HG03378 (cell line): ENCODE measurements at regions not wholly inside any gene's neighbourhood (a gene's known extent, or its start where the extent isn't known, plus 50 kb on each side); places are given as distances from the start of the nearest gene placed in this dataset.

ENCODE experiments used
- ATAC-seq: cut with Tn5 transposase; IDR thresholded peaks from one replicate; pipeline ENCODE4 v1.9.1; 2021; ENCODE audit warnings: mild to moderate bottlenecking, moderate library complexity; ENCODE audit not compliant: unreplicated experiment

DNA sequence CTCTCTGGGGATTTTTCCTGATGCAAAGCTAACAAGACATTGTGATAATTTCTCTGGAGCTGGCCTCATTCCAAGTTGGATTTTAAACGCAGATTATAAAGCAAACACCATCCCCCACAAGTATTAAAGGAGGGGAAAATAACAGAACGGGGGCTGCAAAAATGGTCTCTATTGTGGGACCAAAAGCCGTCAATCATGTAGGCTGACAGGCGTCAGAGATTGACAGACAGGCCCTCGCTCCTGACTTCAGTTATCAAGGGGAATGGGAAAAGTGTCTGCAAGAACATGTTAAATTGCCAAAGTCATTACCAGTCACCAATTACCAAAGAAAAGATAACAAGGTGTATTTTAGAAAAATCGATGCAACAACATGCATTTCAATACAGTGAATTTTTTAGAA is 307.4 kb upstream of the POU3F1 start:
- no peak for ATAC-seq

- no peak for ATAC-seq
These were observed 306.3 kb upstream of the POU3F1 start for GRCh38 chr1:38352869-38353268.

GRCh38 chr1:38347446-38348175 is 301.0 kb upstream of the POU3F1 start:
- ATAC-seq = no peak

GRCh38 chr1:38344716-38345115 is 298.1 kb upstream of the POU3F1 start:
- no peak for ATAC-seq

DNA sequence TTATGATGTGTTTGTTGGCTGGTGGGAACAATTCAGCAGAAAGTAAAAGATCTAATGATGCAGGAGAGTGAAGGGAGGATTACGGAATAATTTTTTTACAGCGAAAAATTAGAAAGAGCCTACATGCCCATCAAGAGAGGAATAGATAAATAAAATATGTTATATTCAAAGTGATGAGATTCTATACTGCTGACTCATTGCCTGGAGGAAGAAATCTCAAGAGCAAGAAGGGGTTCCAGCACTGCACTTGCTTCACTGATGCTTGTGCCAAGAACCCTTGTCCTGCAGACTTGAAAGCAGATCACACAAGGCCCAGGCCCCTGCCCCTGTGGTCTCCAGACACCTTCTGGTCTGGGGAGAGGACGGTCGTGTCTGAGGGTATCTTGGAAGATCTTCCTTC is 295.1 kb upstream of the POU3F1 start:
- no peak for ATAC-seq

GRCh38 chr1:38340409-38340808 is 293.8 kb upstream of the POU3F1 start:
- no peak for ATAC-seq

- ATAC-seq = no peak
These were observed 291.1 kb upstream of the POU3F1 start for GRCh38 chr1:38337711-38338110.

DNA sequence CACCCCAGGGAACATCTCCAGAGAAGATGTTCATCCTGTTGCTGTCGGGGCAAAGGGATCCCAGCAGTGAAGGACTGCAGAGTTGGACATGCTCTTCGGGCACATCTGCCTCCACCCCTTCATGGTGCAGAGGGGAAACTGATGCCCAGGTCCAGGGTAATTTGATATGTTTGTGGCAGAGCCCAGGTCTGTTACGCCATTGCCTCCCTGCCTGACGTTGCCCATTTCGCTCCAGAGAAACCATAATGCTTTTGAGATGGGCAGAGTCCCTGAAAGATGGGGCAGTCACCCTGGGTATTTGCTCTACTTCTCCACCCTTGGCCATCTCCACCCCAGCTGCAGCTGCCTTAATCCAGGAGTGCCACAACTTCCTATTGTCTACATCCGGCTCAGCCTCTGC is 290.4 kb upstream of the POU3F1 start:
- ATAC-seq = no peak

- ATAC-seq = no peak
These were observed 289.8 kb upstream of the POU3F1 start for GRCh38 chr1:38336301-38336923.

DNA sequence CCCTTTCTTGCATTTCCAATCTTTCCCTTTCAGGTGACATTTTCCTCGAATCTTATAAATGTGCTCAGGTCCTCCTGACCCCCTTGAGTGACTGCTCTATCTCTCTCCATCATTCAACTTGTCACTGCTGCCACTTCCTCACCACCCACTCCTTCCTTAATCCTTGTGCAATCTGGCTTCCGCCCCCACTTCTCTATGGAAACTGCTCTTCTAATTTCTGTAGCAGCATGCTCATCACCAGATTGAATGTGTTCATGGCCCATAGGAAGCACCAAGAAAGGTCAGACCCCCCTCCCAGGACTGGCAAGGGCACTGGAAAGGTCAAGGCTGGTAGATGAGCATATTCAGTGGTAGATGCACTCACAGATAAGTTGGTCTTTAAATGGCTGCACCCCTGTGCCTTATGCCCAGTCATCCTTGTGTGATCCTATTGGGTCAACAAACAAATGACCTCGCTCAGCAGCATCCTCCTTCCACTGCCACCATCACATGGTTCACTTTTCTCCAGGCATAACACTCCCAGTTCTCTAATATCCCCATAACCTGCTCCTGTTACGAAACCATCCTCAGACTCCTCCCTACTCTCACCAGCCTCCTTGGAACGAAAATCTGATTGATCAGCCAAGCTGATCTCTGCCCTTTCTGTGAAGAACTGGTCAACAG is 288.5 kb upstream of the POU3F1 start:
- no peak for ATAC-seq

GRCh38 chr1:38332649-38333310 is 286.2 kb upstream of the POU3F1 start:
- ATAC-seq = no peak

- ATAC-seq = no peak
These were observed 285.1 kb upstream of the POU3F1 start for GRCh38 chr1:38331496-38332210.

GRCh38 chr1:38330799-38331198 is 284.2 kb upstream of the POU3F1 start:
- ATAC-seq = no peak

DNA sequence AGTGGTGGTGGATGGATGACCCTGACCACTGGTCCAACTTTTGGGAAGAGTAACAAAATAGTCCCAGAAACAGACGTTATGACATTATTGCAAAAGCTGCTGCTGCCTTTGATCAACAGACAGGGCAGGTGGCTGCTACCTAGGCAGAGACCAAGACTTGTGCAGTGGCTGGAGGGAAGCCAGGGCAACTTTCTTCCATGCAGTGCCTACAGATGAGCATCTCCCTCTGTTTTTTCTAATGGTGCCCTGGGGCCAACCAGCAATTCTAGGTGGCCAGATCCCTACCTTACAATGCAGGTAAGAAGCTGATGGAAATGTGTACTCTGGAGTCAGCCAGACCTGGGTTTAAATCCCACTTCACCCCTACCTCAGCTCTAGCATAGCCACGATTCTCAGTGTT is 283.1 kb upstream of the POU3F1 start:
- ATAC-seq = no peak

GRCh38 chr1:38328278-38329035 is 281.9 kb upstream of the POU3F1 start:
- ATAC-seq = no peak

DNA sequence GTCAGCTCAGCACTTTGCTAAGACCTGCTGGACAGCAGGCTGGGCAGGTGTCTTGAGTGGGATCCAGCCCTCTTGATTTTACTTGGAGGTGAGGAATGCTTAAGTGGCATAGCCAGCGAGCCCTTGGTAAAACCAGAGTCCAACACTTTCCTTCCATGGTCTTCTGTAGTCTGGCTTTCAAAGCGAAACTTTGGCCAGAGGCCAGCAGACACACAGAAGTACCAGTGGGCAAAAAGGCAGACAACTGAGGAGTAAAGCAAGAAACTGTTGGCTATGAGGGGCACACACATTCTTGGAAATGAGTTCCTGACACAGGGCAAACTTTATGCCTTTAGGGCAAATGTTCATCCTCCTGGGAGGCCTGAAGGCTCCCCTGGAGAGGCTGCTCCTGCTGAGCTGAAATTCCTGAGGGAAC is 281.0 kb upstream of the POU3F1 start:
- ATAC-seq = no peak

- no peak for ATAC-seq
These were observed 280.3 kb upstream of the POU3F1 start for GRCh38 chr1:38326856-38327255.

DNA sequence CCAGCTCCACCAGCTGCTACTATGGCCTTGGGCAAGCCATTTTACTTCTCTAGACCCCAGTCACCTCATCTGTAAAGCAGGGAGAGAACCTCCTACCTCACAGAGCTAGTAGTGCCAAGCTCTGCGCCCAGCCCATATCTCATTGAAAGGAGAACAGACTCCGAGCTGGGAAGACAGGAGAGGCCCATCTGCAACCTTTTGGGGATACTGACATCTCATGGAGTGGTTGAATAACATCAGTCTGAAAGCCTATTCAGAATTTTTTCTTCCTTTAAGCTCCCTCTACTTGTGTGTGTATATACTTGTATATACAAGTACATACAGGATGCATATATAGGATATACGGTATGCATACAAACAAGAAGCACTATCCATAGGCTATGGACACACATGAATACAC is 279.5 kb upstream of the POU3F1 start:
- ATAC-seq = no peak

DNA sequence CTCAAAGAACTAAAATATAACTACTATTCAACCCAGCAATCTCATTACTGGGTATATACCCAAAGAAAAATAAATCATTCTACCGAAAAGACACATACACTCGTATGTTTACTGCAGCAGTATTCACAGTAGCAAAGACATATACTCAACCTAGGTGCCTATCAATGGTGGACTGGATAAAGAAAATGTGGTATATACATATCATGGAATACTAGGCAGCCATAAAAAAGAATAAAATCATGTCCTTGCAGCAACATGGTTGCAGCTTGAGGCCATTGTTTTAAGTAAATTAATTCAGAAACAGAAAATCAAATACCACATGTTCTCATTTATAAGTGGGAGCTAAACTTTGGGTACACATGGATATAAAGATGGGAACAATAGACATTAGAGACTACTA is 266.2 kb upstream of the POU3F1 start:
- ATAC-seq = no peak

- no peak for ATAC-seq
These were observed 263.5 kb upstream of the POU3F1 start for GRCh38 chr1:38310079-38310478.
